ENCODE measurements at regions not wholly inside any gene's neighbourhood (a gene's known extent, or its start where the extent isn't known, plus 50 kb on each side); places are given as distances from the start of the nearest gene placed in this dataset.

DNA sequence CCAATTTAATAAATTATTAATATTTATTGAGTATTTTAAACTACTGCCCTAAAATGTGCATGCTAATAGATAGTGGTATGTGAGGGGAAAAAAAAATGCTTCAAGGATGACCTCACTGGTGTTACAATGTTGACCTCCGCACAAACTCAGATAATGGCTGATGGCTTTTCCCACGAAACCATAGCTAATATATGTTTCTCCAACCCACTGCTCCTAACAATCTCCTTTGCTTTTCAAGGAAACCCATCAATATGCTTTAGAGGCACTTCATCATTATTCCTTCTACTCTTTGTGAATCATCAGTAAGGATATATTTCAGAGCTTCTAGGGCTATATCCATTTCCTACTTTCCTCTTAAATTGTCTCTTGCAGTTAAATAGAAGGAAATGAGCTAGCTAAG is 1752.0 kb upstream of the TENM3 start:
- no peak for TF ChIP-seq POLR2AphosphoS5 (IDR thresholded peaks at IDR 0.05)
- TF ChIP-seq POLR2A (IDR thresholded peaks at IDR 0.05): no peak
- TF ChIP-seq, protein P1, sequence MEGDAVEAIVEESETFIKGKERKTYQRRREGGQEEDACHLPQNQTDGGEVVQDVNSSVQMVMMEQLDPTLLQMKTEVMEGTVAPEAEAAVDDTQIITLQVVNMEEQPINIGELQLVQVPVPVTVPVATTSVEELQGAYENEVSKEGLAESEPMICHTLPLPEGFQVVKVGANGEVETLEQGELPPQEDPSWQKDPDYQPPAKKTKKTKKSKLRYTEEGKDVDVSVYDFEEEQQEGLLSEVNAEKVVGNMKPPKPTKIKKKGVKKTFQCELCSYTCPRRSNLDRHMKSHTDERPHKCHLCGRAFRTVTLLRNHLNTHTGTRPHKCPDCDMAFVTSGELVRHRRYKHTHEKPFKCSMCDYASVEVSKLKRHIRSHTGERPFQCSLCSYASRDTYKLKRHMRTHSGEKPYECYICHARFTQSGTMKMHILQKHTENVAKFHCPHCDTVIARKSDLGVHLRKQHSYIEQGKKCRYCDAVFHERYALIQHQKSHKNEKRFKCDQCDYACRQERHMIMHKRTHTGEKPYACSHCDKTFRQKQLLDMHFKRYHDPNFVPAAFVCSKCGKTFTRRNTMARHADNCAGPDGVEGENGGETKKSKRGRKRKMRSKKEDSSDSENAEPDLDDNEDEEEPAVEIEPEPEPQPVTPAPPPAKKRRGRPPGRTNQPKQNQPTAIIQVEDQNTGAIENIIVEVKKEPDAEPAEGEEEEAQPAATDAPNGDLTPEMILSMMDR (IDR thresholded peaks at IDR 0.05): no peak
